ENCODE measurements at regions not wholly inside any gene's neighbourhood (a gene's known extent, or its start where the extent isn't known, plus 50 kb on each side); places are given as distances from the start of the nearest gene placed in this dataset.

DNA sequence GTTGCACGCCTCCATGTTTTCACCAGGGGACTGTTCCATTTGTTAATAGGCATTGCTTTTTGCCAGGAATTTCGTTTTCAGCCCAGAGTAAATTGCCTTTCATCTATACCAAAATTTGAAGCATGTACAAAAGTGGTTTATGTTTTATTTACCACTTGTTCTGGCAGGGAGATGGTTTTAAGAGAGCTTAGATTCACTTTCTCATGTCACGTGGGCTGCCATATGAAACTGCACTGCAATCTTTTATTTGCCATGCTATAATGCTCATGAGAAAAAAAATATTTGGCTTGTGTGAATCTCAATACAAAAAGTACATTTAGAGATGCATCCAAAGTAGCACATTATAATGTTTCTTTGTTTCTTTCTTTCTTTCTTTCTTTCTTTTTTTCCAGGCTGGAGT, 284.1 kb upstream of the GRIA1 start:
- no peak overlapping the region for H3K4me3 ChIP-seq (ENCODE audit: low read length)
- TF ChIP-seq, protein P1, sequence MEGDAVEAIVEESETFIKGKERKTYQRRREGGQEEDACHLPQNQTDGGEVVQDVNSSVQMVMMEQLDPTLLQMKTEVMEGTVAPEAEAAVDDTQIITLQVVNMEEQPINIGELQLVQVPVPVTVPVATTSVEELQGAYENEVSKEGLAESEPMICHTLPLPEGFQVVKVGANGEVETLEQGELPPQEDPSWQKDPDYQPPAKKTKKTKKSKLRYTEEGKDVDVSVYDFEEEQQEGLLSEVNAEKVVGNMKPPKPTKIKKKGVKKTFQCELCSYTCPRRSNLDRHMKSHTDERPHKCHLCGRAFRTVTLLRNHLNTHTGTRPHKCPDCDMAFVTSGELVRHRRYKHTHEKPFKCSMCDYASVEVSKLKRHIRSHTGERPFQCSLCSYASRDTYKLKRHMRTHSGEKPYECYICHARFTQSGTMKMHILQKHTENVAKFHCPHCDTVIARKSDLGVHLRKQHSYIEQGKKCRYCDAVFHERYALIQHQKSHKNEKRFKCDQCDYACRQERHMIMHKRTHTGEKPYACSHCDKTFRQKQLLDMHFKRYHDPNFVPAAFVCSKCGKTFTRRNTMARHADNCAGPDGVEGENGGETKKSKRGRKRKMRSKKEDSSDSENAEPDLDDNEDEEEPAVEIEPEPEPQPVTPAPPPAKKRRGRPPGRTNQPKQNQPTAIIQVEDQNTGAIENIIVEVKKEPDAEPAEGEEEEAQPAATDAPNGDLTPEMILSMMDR (conservative IDR thresholded peaks at IDR 0.05; ENCODE audit: low read depth, low read length), result no peak
- DNase-seq (ENCODE audit: low read depth), result no peak

- H3K4me3 ChIP-seq (ENCODE audit: low read length), result no peak overlapping the region
- TF ChIP-seq, protein P1 (conservative IDR thresholded peaks at IDR 0.05; ENCODE audit: low read depth, low read length), result no peak
- DNase-seq (ENCODE audit: low read depth), result no peak
These were observed 281.5 kb upstream of the GRIA1 start for GRCh38 chr5:153209016-153209415.

GRCh38 chr5:153209687-153210086, 280.8 kb upstream of the GRIA1 start:
- TF ChIP-seq, protein P1 (conservative IDR thresholded peaks at IDR 0.05; ENCODE audit: low read depth, low read length), result no peak
- no peak for DNase-seq (ENCODE audit: low read depth)

GRCh38 chr5:153211076-153211475, 279.4 kb upstream of the GRIA1 start:
- H3K4me3 ChIP-seq (ENCODE audit: low read length), result no peak overlapping the region
- no peak for DNase-seq (ENCODE audit: low read depth)
- TF ChIP-seq, protein P1 (conservative IDR thresholded peaks at IDR 0.05; ENCODE audit: low read depth, low read length), result no peak

More at GRCh38 chr5:153209687-153210086, 280.8 kb upstream of the GRIA1 start:
- H3K4me3 ChIP-seq (ENCODE audit: low read length), result no peak overlapping the region

- TF ChIP-seq, protein P1 (conservative IDR thresholded peaks at IDR 0.05; ENCODE audit: low read depth, low read length), result no peak
- H3K4me3 ChIP-seq (ENCODE audit: low read length), result no peak overlapping the region
- DNase-seq (ENCODE audit: low read depth), result no peak
These were observed 278.0 kb upstream of the GRIA1 start for GRCh38 chr5:153212471-153212870.

GRCh38 chr5:153222936-153223335, 267.5 kb upstream of the GRIA1 start:
- DNase-seq (ENCODE audit: low read depth), result no peak

DNA sequence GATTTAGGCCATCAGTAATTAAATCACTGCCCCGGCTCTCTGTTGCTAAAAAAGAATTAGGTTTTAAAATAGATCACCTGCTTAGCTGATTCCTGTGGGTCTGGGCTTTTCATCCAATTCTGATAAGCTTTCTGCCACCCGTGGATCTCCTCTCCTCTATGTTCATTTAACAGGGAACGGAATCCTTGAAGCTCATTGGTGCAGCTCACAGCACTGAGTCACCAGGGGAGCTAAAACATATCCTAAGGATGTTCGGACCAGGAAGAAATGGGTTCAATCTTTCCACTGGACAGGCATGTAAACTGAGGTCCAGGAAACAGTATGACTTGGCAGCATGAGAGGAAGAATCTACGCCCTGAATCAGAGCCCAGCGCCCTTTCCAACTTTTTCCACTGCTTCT, 267.1 kb upstream of the GRIA1 start:
- TF ChIP-seq, protein P1 (conservative IDR thresholded peaks at IDR 0.05; ENCODE audit: low read depth, low read length), result no peak
- H3K4me3 ChIP-seq (ENCODE audit: low read length), result no peak overlapping the region
- DNase-seq (ENCODE audit: low read depth), result no peak

More at GRCh38 chr5:153222936-153223335, 267.5 kb upstream of the GRIA1 start:
- H3K4me3 ChIP-seq (ENCODE audit: low read length), result no peak overlapping the region
- TF ChIP-seq, protein P1 (conservative IDR thresholded peaks at IDR 0.05; ENCODE audit: low read depth, low read length), result no peak
